GM12874 (cell line): ENCODE measurements at regions not wholly inside any gene's neighbourhood (a gene's known extent, or its start where the extent isn't known, plus 50 kb on each side); places are given as distances from the start of the nearest gene placed in this dataset.

Experiments used
- TF ChIP-seq, protein P1 (sequence below): IDR thresholded peaks from 2 replicates; pipeline ENCODE4 v1.5.1; 2011; ENCODE audit warnings: low read depth, mild to moderate bottlenecking, control low read depth, low read length, moderate library complexity; ENCODE audit not compliant: insufficient read depth

DNA sequence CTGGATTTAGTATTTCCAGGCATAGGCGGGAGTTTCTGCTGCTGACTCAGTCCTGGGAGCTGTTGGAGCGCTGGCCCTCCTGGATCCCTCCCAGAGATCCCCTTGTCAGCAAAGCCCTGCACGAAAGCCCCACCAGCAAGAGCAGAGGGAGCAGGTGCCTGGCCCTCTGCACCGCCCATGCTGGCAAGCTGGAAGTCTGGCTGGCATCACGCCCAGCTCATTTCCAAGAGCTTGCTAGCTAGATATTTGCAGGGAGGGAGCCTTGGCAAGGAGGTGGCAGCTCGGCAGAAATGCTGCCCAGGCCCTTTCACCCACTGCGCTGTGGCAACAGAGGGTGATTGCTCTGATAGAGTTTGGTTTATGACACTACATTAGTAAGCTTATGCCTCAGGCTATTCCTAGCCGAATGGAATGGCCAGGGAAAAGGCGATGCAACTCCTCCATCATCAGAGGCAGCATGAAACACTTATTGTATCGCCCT is 193.9 kb downstream of the EMP1 start:
- TF ChIP-seq, protein P1, sequence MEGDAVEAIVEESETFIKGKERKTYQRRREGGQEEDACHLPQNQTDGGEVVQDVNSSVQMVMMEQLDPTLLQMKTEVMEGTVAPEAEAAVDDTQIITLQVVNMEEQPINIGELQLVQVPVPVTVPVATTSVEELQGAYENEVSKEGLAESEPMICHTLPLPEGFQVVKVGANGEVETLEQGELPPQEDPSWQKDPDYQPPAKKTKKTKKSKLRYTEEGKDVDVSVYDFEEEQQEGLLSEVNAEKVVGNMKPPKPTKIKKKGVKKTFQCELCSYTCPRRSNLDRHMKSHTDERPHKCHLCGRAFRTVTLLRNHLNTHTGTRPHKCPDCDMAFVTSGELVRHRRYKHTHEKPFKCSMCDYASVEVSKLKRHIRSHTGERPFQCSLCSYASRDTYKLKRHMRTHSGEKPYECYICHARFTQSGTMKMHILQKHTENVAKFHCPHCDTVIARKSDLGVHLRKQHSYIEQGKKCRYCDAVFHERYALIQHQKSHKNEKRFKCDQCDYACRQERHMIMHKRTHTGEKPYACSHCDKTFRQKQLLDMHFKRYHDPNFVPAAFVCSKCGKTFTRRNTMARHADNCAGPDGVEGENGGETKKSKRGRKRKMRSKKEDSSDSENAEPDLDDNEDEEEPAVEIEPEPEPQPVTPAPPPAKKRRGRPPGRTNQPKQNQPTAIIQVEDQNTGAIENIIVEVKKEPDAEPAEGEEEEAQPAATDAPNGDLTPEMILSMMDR, result no peak

DNA sequence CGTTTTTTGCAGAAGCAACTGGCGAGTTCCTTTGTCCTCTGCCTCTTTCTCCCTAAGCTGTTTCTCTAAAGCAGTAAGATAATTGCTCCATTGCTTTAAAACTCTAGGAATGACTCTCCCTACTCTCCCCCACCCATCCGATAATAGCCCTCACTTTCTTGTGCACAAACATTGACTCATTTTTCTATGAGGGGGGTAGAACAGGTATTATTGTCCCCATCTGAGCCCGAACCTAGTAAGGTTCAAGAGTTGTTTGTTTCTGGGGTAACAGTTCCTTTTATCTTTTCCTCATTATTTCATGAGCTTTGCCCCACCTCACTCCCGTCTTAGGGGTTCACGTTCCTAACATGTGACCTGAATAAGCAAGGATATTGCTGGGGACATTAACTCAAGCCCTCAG is 190.6 kb downstream of the EMP1 start:
- TF ChIP-seq, protein P1, result no peak

DNA sequence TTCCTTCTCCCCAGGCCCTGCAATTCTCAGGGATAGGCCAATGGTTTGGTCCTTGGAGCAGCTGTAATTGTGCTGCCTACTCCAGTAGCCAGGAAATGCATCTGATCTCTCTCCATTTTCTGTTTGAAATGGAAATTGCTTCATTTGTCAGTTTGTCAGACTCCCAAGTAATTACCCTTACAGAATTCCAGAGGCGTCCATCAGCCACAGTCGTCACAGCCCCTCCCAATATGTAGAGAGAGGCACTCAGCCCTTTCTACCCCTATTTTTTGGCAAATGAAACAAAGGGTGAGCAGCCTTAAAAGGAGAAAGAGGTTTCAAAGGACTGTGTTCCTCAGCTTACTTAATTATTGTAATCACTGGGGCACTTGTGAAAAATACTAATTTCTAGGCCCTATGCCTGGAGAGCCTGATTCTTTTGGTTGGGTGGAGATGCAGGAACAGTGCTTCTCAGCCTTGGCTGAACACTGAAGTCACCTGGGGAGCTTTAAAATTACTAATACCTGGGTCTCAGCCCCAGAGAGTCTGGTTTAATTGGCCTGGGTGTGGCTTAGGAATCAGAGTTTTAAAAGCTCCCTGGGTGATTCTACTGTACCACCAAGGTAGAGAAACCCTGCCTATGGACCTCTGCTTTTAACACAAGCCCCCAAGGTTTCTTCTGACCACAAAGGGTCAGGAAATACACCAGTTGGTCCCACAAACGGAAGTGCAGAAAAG is 190.0 kb downstream of the EMP1 start:
- TF ChIP-seq, protein P1, result no peak

DNA sequence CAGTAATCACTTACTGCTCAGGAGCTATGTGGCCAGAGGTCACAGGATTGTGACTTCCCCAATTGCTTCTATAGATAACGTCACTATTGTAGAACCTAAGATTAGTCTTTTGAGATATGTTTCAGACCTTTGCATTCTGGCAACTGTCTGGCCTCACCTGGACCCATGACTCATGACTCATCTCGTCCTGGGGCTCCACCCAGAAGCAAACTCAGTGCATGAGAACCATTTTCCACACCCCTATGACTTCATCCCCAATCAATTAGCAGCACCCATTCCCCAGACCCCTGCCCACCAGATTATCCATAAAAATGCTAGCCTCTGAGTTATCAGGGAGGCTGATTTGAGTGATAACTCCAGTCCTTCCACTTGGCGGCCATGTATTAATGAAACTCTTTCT is 186.9 kb downstream of the EMP1 start:
- TF ChIP-seq, protein P1, result no peak

DNA sequence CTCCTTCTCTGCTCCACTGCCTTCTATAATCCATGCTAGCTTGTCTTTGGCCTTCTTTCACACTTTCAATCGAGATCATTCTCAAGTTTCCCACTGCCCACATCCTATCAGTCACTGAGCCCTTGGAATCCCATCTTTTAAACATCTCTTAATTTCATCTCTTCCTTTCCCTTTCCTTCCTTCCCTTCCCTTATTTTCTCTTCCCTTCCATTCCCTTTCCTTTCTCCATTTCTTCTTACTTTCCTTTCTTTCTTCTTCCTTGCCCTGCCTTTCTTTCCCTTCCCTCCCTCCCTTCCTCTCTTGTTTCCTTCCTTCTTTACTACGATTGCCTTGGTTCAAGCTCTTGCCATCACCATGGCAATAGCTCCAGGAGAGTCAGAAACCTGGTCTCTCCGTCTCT is 183.8 kb downstream of the EMP1 start:
- TF ChIP-seq, protein P1, result no peak

DNA sequence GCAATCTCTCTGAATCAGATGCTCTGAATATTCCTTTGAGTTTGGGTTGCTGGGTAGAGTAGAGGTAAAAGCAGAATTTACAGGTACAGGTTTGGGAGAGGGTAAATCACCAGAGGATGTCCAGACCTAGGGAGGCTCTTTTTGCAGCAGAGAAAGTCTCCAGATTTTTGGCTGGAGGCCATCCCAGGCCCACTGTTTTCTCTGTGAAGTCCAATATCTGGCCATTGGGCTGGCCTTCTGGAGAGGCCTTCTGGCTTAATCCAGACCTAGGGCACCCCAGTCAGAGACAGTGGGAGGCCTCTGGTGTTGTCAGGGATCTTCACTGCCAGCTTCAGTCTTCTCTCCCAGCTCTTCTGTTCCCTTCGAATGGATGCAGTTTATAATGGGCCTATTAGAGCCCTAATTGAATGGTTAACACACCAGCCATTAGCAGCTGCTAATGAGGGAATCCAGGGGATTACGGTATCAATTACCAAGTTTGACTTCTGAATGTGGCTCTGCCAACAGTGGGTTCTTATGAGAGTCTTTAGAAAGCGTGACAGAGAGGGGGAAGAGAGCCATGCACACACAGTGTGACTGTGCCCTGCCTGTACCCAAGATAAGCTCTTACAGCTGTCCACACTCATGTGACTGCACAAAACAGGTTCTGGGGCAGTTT is 183.1 kb downstream of the EMP1 start:
- TF ChIP-seq, protein P1, result no peak

DNA sequence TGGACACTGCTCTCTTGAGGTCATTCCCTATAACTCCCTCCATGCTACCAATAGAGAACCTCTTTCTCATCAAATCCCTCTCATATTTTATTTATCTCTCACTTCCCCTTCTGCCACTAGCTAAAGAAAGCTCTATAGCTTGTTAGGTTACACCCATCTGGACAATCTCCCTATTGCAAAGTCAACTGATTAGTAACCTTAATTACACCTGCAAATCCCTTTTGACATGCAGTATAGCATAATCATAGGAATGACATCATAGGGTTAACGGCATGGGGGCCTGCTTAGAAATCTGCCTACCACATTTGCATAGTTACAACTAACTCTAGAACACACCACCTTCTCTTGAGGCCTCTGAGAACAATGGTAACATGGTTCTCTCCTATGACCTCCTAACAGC is 181.2 kb downstream of the EMP1 start:
- TF ChIP-seq, protein P1, result no peak
